Esophagus squamous epithelium (tissue), 4 donors: ENCODE measurements at regions not wholly inside any gene's neighbourhood (a gene's known extent, or its start where the extent isn't known, plus 50 kb on each side); places are given as distances from the start of the nearest gene placed in this dataset.

Experiments used
- POLR2A ChIP-seq, 4 donors: fragments of 450-650 bp; IDR thresholded peaks; one replicate each; pipeline ENCODE4 v1.6.1; 2017; ENCODE audit warnings: antibody characterized with exemption in 4 of 4, mild to moderate bottlenecking in 4 of 4, moderate library complexity in 3 of 4
- TF ChIP-seq, protein P1 (sequence below), 6 experiments: fragments of 450-650 bp in 4 of 6; fragments of 200-600 bp in 2 of 6; sonication (generic) in 2 of 6; IDR thresholded peaks; one replicate each; pipeline ENCODE4 v1.5.1; 2016 to 2019; ENCODE audit warnings: antibody characterized with exemption in 6 of 6, mild to moderate bottlenecking in 4 of 6, moderate library complexity in 4 of 6

GRCh38 chr5:82487131-82487530, 209.0 kb upstream of the RPS23 start:
- TF ChIP-seq, protein P1, sequence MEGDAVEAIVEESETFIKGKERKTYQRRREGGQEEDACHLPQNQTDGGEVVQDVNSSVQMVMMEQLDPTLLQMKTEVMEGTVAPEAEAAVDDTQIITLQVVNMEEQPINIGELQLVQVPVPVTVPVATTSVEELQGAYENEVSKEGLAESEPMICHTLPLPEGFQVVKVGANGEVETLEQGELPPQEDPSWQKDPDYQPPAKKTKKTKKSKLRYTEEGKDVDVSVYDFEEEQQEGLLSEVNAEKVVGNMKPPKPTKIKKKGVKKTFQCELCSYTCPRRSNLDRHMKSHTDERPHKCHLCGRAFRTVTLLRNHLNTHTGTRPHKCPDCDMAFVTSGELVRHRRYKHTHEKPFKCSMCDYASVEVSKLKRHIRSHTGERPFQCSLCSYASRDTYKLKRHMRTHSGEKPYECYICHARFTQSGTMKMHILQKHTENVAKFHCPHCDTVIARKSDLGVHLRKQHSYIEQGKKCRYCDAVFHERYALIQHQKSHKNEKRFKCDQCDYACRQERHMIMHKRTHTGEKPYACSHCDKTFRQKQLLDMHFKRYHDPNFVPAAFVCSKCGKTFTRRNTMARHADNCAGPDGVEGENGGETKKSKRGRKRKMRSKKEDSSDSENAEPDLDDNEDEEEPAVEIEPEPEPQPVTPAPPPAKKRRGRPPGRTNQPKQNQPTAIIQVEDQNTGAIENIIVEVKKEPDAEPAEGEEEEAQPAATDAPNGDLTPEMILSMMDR (IDR thresholded peaks at IDR 0.05): no peak
- no peak for TF ChIP-seq POLR2A (IDR thresholded peaks at IDR 0.05)
